ENCODE measurements at regions not wholly inside any gene's neighbourhood (a gene's known extent, or its start where the extent isn't known, plus 50 kb on each side); places are given as distances from the start of the nearest gene placed in this dataset.

DNA sequence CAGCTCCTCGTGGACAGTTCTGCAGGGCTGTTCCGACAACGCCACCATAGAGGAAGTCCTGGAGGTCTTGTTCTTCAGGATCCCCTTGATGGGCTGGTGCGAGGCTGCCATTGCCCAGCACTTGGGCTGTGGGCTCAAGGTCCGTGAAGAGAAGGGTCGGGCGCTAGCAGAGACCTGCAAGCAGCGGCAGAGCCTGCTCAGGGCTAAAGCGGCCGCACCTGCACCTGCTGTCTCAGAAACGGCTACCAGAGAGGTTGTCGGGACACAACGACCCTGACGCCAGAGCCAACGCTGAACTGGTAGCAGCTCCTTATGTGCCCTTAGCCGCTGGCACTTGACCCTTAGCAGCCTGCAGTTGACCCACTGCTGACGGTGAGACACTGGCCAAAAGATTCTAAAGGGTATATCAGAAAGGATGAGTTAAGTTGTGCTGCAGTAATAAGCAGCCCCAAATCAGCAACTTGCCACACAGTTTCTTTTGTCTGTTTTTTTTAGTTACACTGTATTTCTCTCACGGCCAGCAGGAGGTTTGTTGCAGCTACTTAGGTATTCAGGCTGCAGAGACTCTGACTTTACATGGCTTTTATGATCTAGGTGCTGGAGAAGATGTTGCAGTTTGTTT, 55.5 kb upstream of the ST6GAL2 start:
- DNase-seq, result no peak

DNA sequence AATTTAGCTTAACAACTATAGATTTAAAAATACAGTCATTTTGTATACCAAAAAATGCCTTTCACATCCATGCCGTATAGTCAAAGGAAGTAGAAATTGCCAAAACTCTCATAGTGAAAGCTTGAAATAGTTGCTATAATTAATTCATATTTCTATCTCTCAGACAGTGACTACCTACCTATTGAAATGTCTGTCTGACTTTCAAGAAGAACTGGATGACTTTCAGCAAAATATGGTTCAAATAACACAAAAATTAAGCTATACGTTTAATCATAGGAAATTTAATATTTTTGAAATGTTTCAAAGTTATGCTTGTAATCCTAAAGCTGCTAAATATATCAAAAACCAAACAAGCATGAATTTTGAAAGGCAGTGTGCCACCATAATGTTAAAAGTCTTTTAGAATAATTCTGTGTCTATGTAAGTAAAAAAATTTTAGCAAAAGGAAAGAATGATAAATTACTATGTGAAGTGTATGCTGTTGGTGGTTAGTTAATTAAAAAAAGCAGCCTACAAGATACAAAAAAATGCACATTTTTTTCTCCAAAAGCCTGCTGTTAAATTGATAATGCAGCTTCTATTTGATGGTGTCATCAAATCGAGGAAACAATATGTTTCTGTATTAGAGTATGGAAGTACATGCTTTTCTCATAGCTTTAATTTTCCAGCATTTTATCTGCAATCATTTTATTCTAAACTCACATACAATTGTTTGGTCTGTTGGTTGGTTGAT, 57.7 kb upstream of the ST6GAL2 start:
- DNase-seq, result no peak

DNA sequence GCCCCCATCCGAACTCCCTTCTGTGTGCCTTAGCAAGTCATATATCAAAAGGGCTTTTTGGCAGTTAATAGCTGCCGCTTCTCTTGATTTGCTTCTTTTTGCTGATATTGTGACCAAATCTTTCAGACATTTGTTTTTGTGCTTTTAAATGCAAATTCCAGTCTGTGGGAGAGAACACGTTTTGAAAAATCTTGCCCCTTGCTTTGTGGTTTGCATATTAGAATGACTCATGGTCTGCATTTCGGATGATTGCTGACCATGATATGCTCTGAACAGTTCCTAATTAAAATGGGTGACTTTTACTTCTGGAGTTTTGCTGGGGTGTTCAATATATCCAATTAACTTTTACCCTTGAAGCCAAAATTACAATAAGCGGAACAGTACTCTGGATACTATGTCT, 58.2 kb upstream of the ST6GAL2 start:
- DNase-seq, result no peak

DNA sequence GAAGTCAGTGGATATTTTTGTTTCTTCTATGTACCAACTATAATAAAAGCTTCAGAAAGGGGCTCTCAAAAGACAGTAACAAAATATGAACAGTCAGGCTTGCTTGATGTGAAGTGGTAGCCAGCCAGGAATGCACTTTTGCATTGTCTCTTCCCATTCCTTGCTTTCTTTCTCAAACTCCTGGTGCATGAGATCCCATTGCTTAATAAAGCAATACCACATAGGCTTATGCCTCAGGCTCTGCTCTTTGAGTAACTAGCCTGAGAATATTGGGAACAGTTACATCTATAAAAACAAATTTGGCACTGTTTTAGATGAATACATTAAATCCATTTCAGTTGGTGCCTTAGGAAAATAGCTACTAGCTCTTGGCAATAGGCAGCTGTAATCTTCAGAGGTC, 62.6 kb upstream of the ST6GAL2 start:
- no peak for DNase-seq

GRCh38 chr2:106953236-106953635, 67.3 kb upstream of the ST6GAL2 start:
- DNase-seq, result no peak

DNA sequence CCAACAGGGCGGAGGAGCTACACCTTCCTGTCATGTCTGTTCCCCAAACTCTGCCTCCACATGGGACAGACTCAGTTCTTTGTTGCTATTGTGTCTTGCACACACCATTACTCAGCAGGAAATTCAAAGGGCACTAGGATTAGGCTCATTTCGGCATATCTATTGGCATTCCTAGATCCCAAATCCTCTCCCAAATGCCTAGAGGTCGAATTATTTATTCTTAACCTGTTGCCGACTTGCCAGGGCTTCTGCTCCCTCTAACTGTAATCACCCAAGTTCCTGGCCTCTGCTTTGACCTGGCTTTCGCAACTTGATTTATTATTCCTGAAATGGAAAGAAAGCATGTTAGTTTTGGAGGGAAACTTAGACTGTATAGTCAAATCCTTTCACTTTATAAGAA, 67.8 kb upstream of the ST6GAL2 start:
- no peak for DNase-seq

DNA sequence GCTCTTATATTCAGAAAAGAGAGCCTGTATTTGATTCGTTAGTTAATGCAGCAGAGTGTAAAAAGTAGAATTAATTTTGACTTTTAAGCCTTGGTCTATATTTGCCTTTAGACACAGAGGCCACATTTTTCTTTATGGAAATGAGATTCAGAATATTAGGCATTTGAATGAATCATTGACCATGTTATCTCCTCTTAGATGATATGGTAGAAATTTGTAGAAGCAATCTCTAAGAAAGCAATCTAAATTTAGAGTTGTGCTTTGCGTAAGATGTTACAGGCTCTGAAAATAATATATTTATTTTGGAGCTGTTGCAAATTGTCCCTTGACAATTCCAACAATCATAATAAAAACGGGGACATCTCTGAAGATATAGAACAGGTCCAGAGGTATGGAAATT, 68.3 kb upstream of the ST6GAL2 start:
- DNase-seq, result no peak

DNA sequence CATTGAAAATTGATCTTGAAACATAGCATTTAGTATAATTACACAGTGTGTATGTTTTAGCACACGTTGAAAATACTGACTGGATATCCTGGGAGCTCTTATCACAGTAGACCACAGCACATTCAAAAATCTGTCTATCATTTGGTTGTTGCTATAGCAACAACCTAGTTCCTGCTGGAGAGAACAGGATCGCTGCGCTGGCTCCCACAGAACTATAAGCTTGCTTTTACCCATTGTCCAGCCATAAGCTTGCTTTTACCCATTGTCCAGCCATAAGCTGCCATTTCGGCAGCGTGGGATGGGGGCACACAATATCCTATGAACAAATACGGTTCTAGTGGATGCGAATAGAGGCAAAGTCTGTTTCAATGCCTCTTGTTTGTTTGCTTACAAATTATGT, 70.4 kb upstream of the ST6GAL2 start:
- no peak for DNase-seq

DNA sequence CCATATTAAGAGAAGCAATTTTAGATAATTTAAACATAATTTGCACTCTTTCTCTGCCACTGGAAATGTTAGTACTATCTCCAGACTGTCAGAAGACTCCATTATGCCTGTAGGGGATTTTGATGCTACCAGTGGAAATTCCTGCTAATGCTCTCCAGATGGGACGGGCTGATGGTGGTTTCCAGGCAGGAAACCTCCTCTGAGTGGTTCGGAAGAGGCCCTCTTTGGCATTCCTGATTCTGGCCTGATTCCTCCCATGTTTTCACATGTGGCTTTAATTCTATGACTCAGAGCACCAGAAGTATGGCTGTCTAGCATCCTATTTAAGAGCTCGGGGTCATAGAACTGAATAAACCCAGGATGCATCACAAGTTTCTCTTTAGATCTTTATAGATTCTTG, 70.9 kb upstream of the ST6GAL2 start:
- DNase-seq, result no peak

DNA sequence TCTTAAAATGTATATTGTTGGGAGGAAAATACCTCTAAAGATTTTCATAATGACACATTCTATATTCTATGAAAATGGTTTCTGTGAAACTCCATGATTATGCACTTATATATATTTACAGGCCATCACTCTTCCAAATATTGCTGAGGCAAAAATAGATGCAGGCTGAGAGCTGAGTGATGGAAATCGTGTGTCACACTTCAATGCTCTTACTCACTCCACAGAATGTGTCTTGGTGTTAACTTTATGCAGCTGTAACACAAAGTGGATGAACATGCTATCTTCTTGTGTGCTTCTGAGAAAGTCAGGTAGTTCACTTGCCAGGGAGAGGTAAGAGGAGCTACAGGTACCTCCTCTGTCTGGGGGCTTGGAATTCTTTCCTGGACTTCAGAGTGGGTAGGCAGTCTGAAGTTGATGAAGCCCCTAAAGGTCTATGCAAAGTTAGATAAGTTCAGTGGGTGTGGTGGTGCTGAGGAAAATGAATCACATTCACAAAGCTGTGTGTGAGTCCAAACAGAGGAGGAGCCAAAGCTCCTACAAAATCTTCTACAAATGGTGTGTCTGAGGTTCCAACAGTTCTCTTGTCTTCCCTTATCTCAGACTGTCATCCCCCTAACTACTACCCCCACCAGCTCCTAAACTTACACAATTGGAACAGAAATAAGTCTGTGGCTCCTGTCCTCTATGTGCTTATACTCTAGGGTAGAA, 74.2 kb upstream of the ST6GAL2 start:
- DNase-seq, result no peak

GRCh38 chr2:106960683-106961161, 74.8 kb upstream of the ST6GAL2 start:
- no peak for DNase-seq

GRCh38 chr2:106961328-106961727, 75.4 kb upstream of the ST6GAL2 start:
- DNase-seq, result no peak

GRCh38 chr2:106963156-106963555, 77.2 kb upstream of the ST6GAL2 start:
- DNase-seq, result no peak

DNA sequence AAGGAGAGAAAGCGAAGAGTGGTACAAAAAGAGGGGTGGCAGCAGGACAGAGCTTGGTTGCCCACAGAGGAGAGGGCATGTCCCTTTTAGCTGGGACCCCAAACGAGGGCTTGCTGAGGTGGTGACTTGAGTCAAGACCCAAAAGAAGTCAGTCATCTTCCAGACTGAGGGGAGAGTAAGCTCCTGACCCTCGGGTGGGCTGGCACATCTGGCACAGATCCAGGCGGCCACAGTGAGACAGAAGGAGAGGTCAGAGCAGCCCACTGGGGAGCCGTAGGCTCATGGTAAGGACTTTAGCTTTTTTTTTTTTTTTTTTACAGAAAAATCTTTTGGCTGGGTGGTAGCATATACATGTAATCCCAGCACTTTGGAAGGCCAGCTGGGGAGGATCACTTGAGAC, 77.9 kb upstream of the ST6GAL2 start:
- no peak for DNase-seq

GRCh38 chr2:106965611-106966010, 79.6 kb upstream of the ST6GAL2 start:
- DNase-seq, result no peak

- DNase-seq, result no peak
Measured at GRCh38 chr2:106969777-106970176, 83.8 kb upstream of the ST6GAL2 start.

DNA sequence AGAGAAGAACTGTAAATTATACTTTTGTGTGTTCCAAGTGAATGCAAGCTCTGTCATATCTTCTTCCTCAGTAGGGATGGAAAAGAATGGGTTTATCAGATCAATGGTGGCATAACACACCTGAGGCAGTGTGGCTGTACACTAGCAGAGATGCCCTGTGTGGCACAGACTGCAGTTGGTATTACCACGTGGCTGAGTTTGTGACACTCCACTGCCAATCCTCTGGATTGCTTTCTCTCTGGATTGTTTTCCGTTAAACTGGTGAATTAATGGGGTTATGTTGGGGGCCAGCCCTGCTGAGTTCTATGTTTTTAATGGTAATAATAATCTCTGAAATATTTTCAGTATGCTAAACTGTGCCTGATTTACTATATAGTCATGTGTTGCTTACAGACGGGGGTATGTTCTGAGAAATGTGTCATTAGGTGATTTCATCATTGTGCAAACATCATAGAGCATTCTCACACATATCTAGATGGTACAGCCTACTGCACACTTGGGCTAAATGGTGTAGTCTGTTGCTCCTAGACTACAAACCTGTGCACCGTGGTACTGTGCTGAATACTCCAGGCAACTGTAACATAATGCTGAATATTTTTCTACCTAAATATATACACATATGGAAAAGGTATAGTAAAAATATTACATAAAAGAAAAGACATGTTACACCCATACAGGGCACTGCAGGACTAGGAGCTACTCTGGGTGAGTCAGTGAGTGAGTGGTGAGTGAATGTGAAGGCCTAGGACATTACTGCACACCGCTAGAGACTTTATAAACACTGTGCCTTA, 84.7 kb upstream of the ST6GAL2 start:
- no peak for DNase-seq

GRCh38 chr2:106972782-106973181, 86.8 kb upstream of the ST6GAL2 start:
- no peak for DNase-seq

- no peak for DNase-seq
Measured at GRCh38 chr2:106974891-106975290, 88.9 kb upstream of the ST6GAL2 start.

DNA sequence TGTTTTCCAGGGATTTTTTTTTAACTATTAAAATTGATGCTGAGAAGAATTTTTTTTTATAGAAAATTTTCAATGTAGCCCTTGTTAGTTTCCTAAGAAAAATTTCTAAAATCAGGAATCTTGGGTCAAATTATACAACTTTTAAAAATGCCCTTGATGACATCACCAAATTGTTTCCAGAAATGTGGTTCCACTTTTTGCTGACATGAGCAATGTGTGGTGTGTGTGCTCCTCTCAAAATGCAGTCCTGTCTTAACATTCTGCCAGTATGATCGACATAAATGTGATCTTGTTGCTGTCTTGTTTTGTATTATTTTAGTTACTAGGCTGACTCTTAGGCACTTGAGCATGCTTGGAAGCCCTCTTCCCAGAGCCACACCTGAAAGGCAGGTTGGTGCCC, 89.7 kb upstream of the ST6GAL2 start:
- DNase-seq, result no peak

DNA sequence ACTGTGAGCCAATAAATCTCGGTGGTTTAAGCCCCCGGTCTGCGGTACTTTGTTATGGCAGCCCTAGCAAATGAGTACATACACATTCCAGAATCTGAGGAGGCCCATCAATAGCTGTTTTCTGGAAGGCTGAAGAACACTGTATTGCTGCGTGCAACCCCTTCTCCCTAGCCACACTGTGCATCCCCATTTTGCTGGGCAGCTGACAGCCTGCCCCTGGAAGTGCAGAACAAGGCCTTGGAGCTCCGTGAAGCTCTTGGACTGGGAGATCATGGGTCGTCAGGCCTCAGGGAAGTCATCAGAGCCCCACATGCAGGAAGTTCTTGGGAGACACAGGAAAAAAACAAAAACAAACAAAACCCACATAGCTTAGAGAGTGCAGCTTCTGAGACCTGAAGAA, 90.6 kb upstream of the ST6GAL2 start:
- DNase-seq, result no peak

- no peak for DNase-seq
Measured at GRCh38 chr2:106977717-106978116, 91.8 kb upstream of the ST6GAL2 start.

- DNase-seq, result no peak
Measured at GRCh38 chr2:106978647-106979046, 92.7 kb upstream of the ST6GAL2 start.
